ENCODE measurements at regions not wholly inside any gene's neighbourhood (a gene's known extent, or its start where the extent isn't known, plus 50 kb on each side); places are given as distances from the start of the nearest gene placed in this dataset.
"Not testable (repeated sequence)": the region's sequence is repeated elsewhere in the genome, so short reads cannot be mapped to it uniquely, and the experiment has no call there.

DNA sequence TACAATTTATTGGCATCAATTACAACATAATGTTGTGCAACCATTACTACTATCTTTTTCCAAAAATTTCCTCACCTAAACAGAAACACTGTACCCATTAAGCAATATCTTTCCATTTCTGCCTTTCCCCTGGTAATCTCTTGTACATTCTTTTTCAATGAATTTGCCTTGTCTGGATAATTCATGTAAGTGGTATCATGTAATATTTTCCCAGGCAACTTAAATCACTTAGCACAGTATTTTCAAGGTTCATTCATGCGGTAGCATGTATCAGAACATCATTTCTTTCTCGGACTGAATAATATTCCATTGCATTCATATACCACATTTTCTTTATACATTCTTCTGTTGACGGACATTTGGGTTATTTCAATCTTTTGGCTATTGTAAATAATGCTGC lies 139.0 kb downstream of the GOLGA6L6 start:
- peaks cover 23% of the 10 kb centered on the region for H3K9me3 ChIP-seq
- H3K4me2 ChIP-seq; H3K4me3 ChIP-seq; H3K4me1 ChIP-seq; DNase-seq (ENCODE audit: low read depth in 1 of 2, low spot score in 1 of 2); FAIRE-seq; POLR2A ChIA-PET; CTCF ChIA-PET; H3K27ac ChIP-seq; ATAC-seq: not testable (repeated sequence)
- 0 out of 4 replicates have a peak, but pooled peaks of 1 of the 2 experiments have one; percentile 28 for TF ChIP-seq CEBPB (IDR thresholded peaks at IDR 0.05)
- WGBS (ENCODE audit: missing lambda C conversion rate), result 39% methylated on average over 3 of the region's 3 CpGs

GRCh38 chr15:20401058-20401457 lies 140.5 kb downstream of the GOLGA6L6 start:
- H3K4me3 ChIP-seq; DNase-seq (ENCODE audit: low read depth in 1 of 2, low spot score in 1 of 2); H3K4me1 ChIP-seq; H3K4me2 ChIP-seq; FAIRE-seq; POLR2A ChIA-PET; H3K27ac ChIP-seq: not testable (repeated sequence)
- peak in 1 of 2 experiments; percentile 59; a peak in 1 of 6 replicates for ATAC-seq
- CTCF ChIA-PET, result interaction anchor here (0.7 kb wide), 1 partner anchor 1843 kb away, joined by 4 read pairs; no protein-coding TSS in a partner anchor
- H3K9me3 ChIP-seq, result peaks cover 14% of the 10 kb centered on the region
- 28% methylated on average over 3 of the region's 3 CpGs for WGBS (ENCODE audit: missing lambda C conversion rate)

- WGBS (ENCODE audit: missing lambda C conversion rate), result 29% methylated on average over 5 of the region's 5 CpGs
Observed at GRCh38 chr15:20398680-20399079, 142.9 kb downstream of the GOLGA6L6 start.

DNA sequence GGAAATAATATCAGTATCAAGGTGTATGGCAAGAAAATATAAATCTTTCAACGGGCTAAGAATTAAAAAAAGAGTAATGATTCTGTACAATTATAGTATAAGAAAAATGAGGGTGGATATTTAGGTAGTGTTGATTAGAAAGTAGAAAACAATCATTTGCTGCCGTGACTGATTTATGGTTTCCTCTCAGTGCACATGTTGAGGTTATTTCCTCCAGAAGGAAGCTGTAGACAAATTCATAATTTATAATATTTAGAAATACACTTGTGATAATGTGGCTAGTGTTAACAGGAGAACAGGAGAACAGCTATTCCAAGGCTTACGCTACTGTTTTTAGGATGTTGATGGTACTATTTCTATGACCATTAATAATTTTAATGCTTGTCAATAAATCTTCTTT lies 153.4 kb downstream of the GOLGA6L6 start:
- WGBS (ENCODE audit: missing lambda C conversion rate), result 16% methylated on average over 3 of the region's 3 CpGs
- ATAC-seq; H3K27ac ChIP-seq; H3K4me2 ChIP-seq; H3K4me3 ChIP-seq; H3K4me1 ChIP-seq; DNase-seq (ENCODE audit: low read depth in 1 of 2, low spot score in 1 of 2); FAIRE-seq; POLR2A ChIA-PET: not testable (repeated sequence)
- peaks cover 34% of the 10 kb centered on the region; the same call in 2 of the 3 replicates for H3K9me3 ChIP-seq
- CTCF ChIA-PET, result interaction anchor here (0.6 to 1.4 kb wide), 2 partner anchors 30 to 1835 kb away, joined by 3 to 4 read pairs; no protein-coding TSS in a partner anchor

More at GRCh38 chr15:20398680-20399079, 142.9 kb downstream of the GOLGA6L6 start:
- DNase-seq (ENCODE audit: low read depth in 1 of 2, low spot score in 1 of 2); FAIRE-seq; H3K4me2 ChIP-seq; H3K9me3 ChIP-seq; H3K4me3 ChIP-seq; POLR2A ChIA-PET; H3K4me1 ChIP-seq; ATAC-seq; H3K27ac ChIP-seq: not testable (repeated sequence)
- CTCF ChIA-PET, result interaction anchor here (1.1 kb wide), 1 partner anchor 9 kb away, joined by 3 read pairs; no protein-coding TSS in a partner anchor

DNA sequence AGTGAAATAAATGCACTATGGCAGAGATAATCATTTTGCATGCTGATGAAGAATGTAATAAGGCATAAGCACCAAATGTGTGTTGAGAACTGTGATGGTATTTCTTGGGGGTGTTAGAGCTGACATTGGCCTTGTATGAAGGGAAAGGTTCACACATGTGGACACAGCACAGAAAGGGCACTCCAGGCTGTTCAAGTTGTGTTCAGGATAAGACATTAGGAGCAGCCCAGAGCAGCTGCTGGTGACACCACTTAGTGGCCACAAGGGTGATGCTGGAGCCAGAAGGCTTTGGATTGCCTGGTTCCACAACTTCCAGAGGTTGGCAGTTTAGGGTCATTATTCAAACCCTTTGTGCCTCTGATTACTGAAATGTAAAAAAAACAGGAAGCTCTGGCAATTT lies 155.4 kb downstream of the GOLGA6L6 start:
- DNase-seq (ENCODE audit: low read depth in 1 of 2, low spot score in 1 of 2), result no peak
- no peak overlapping the region for H3K4me3 ChIP-seq
- CTCF ChIA-PET, result interaction anchor here (1.5 to 2.4 kb wide), 2 partner anchors 29 to 38 kb away, joined by 5 to 11 read pairs; no protein-coding TSS in a partner anchor
- ATAC-seq, result peak; percentile 40 to 43; a peak in 2 of 6 replicates
- peaks cover 30% of the 10 kb centered on the region; the same call in 2 of the 3 replicates for H3K9me3 ChIP-seq
- no peak for TF ChIP-seq RFX5 (IDR thresholded peaks at IDR 0.05)
- TF ChIP-seq NPAS2 (CRISPR knock-in tag; IDR thresholded peaks at IDR 0.05; ENCODE audit: borderline replicate concordance), result no peak
- no peak for TF ChIP-seq ZFP36 (IDR thresholded peaks at IDR 0.05; ENCODE audit: borderline replicate concordance, partially characterized antibody)
- no peak for TF ChIP-seq BHLHE40 (IDR thresholded peaks at IDR 0.05; ENCODE audit: low read depth, low read length)
- no peak for TF ChIP-seq KDM1A (IDR thresholded peaks at IDR 0.05; ENCODE audit: low read depth)
- TF ChIP-seq NR3C1 (IDR thresholded peaks at IDR 0.05), result no peak
- no peak for TF ChIP-seq GATA3 (IDR thresholded peaks at IDR 0.05; ENCODE audit: borderline replicate concordance)
- no peak for TF ChIP-seq JUN (IDR thresholded peaks at IDR 0.05)
- no peak for TF ChIP-seq CEBPB (IDR thresholded peaks at IDR 0.05)
- no peak overlapping the region for H3K27ac ChIP-seq
- H3K4me1 ChIP-seq, result no peaks in the 10 kb centered on the region
- no peak overlapping the region for H3K4me2 ChIP-seq
- POLR2A ChIA-PET, result no interaction called here
- no peak for FAIRE-seq

GRCh38 chr15:20380199-20380598 lies 161.4 kb downstream of the GOLGA6L6 start:
- POLR2A ChIA-PET; H3K4me3 ChIP-seq; H3K27ac ChIP-seq; FAIRE-seq; CTCF ChIA-PET; ATAC-seq; H3K4me1 ChIP-seq; DNase-seq (ENCODE audit: low read depth in 1 of 2, low spot score in 1 of 2); H3K9me3 ChIP-seq; H3K4me2 ChIP-seq: not testable (repeated sequence)
- 31% methylated on average over 5 of the region's 5 CpGs for WGBS (ENCODE audit: missing lambda C conversion rate)

DNA sequence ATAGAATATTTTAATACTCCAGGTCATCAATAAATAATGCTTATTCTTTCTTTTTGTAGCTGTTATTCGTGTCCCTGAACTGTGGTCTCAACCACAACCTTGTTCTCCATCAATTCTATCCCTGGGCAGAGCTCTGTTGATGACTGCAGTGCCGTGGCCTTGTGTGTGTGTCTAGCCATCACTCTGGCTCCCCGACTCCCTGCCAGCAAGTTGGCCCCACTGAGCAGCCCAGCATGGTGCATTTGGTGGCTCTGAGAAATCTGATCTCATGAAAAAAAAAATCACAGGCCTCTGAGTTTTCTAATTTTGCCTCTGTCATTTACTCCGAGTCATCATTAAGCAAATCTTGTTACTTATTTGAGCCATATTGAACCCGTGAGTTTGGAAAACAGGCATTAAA lies 164.7 kb downstream of the GOLGA6L6 start:
- H3K4me3 ChIP-seq, result no peak overlapping the region
- no peaks in the 10 kb centered on the region for H3K4me1 ChIP-seq
- H3K9me3 ChIP-seq, result peaks cover 14% of the 10 kb centered on the region; the same call in 1 of the 3 replicates
- ChIA-PET CTCF (no interaction called here), POLR2A (no interaction called here)
- ATAC-seq, result no peak
- TF ChIP-seq BCL3 (IDR thresholded peaks at IDR 0.05), result no peak
- TF ChIP-seq POLR2AphosphoS2 (conservative IDR thresholded peaks at IDR 0.05; ENCODE audit: low read length), result no peak
- no peak for TF ChIP-seq MYC (IDR thresholded peaks at IDR 0.05; ENCODE audit: borderline replicate concordance, low read length)
- TF ChIP-seq RAD21 (conservative IDR thresholded peaks at IDR 0.05 in 1 of 2, IDR thresholded peaks at IDR 0.05 in 1 of 2), result no peak
- peak; percentile 13 for TF ChIP-seq MAFK (IDR thresholded peaks at IDR 0.05; ENCODE audit: partially characterized antibody)
- TF ChIP-seq, protein P1, sequence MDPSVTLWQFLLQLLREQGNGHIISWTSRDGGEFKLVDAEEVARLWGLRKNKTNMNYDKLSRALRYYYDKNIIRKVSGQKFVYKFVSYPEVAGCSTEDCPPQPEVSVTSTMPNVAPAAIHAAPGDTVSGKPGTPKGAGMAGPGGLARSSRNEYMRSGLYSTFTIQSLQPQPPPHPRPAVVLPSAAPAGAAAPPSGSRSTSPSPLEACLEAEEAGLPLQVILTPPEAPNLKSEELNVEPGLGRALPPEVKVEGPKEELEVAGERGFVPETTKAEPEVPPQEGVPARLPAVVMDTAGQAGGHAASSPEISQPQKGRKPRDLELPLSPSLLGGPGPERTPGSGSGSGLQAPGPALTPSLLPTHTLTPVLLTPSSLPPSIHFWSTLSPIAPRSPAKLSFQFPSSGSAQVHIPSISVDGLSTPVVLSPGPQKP (IDR thresholded peaks at IDR 0.05; ENCODE audit: low read depth, low read length), result no peak
- TF ChIP-seq, protein P2, sequence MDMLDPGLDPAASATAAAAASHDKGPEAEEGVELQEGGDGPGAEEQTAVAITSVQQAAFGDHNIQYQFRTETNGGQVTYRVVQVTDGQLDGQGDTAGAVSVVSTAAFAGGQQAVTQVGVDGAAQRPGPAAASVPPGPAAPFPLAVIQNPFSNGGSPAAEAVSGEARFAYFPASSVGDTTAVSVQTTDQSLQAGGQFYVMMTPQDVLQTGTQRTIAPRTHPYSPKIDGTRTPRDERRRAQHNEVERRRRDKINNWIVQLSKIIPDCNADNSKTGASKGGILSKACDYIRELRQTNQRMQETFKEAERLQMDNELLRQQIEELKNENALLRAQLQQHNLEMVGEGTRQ (IDR thresholded peaks at IDR 0.05), result no peak
- H3K27ac ChIP-seq, result no peak overlapping the region
- WGBS (ENCODE audit: missing lambda C conversion rate), result 26% methylated on average over 5 of the region's 5 CpGs
- DNase-seq (ENCODE audit: low read depth in 1 of 2, low spot score in 1 of 2), result no peak
- H3K4me2 ChIP-seq, result no peak overlapping the region
- no peak for FAIRE-seq

All from A549 (cell line).